NT2/D1 (cell line): ENCODE measurements at regions not wholly inside any gene's neighbourhood (a gene's known extent, or its start where the extent isn't known, plus 50 kb on each side); places are given as distances from the start of the nearest gene placed in this dataset.

Experiments used
- SUZ12 ChIP-seq: IDR thresholded peaks from 2 replicates; pipeline ENCODE4 v1.6.1; 2011; ENCODE audit not compliant: insufficient read length, insufficient read depth; ENCODE audit errors: extremely low read depth
- YY1 ChIP-seq: IDR thresholded peaks from 2 replicates; pipeline ENCODE4 v1.6.1; 2011; ENCODE audit not compliant: insufficient read length, insufficient read depth
- ZNF274 ChIP-seq: IDR thresholded peaks from 2 replicates; pipeline ENCODE4 v1.6.1; 2011; ENCODE audit warnings: mild to moderate bottlenecking, low read depth, low read length

DNA sequence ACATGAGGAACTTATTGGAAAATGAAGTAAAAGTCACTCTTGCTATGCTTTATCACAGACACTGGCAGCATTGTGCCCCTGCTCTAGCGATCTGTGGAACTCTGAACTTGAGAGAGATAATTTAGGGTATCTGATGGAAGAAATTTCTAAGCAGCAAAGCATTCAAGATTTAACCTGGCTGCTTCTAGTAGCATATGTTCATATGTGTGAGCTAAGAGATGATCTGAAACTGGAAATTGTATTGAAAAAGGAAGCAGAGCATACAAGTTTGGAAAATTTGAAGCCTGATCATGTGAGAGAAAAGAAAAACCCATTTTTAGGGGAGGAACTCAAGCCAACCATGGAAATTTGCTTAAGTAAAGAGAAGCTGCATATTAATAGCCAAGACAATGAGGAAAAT is 657.7 kb downstream of the TRAM1L1 start:
- TF ChIP-seq YY1 (no peak), SUZ12 (no peak), ZNF274 (no peak)
